Esophagus muscularis mucosa (tissue), 4 donors: ENCODE measurements at regions not wholly inside any gene's neighbourhood (a gene's known extent, or its start where the extent isn't known, plus 50 kb on each side); places are given as distances from the start of the nearest gene placed in this dataset.

ENCODE experiments used
- DNase-seq: peaks from one replicate; pipeline ENCODE4 v3.0.0-alpha.2; 2017; ENCODE audit errors: extremely low spot score
- H3K27ac ChIP-seq, 4 donors: fragments of 200-600 bp; sonication (generic); replicated peaks in 1 of 4; 1 replicate in 3 of 4; 2 replicates in 1 of 4; pipeline ENCODE4 v1.5.1; 2016 to 2019; ENCODE audit warnings: mild to moderate bottlenecking in 1 of 4
- H3K27me3 ChIP-seq, 4 donors: fragments of 200-600 bp; sonication (generic); one replicate each; pipeline versions ENCODE4 v1.5.1 to v1.6.0; 2016 to 2019
- H3K36me3 ChIP-seq, 4 donors: fragments of 200-600 bp; sonication (generic); one replicate each; pipeline ENCODE4 v1.5.1; 2016 to 2019
- H3K4me1 ChIP-seq, 4 donors: fragments of 200-600 bp; sonication (generic); one replicate each; pipeline ENCODE4 v1.5.1; 2016 to 2019
- H3K4me3 ChIP-seq, 4 donors: fragments of 200-600 bp; sonication (generic); 1 replicate in 2 of 4; 2 replicates in 2 of 4; pipeline ENCODE4 v1.5.1; 2016 to 2019; ENCODE audit warnings: mild to moderate bottlenecking in 4 of 4, moderate library complexity in 1 of 4
- H3K9me3 ChIP-seq, 4 donors: fragments of 200-600 bp; sonication (generic); 1 replicate in 3 of 4; 2 replicates in 1 of 4; pipeline ENCODE4 v1.5.1; 2016 to 2019
- CTCF ChIP-seq, 3 experiments: fragments of 200-600 bp in 2 of 3; fragments of 450-650 bp in 1 of 3; sonication (generic) in 2 of 3; IDR thresholded peaks; one replicate each; pipeline ENCODE4 v1.5.1; 2017 to 2019; ENCODE audit warnings: antibody characterized with exemption in 3 of 3, mild to moderate bottlenecking in 2 of 3, moderate library complexity in 1 of 3
- EP300 ChIP-seq: sonication (generic); formaldehyde crosslinking; IDR thresholded peaks from one replicate; pipeline ENCODE4 v1.6.1; 2017; ENCODE audit warnings: antibody characterized with exemption
- POLR2A ChIP-seq: fragments of 450-650 bp; IDR thresholded peaks from one replicate; pipeline ENCODE4 v1.6.1; 2017; ENCODE audit warnings: antibody characterized with exemption, moderate library complexity, mild to moderate bottlenecking, low read depth
- POLR2AphosphoS5 ChIP-seq, 2 donors: sonication (generic); formaldehyde crosslinking; IDR thresholded peaks; one replicate each; pipeline ENCODE4 v1.6.1; 2017; ENCODE audit warnings: antibody characterized with exemption in 2 of 2
- WGBS: methylation state at CpG from one replicate; pipeline ENCODE4 v1.1.5; 2018; 5-methylcytosine and 5-hydroxymethylcytosine counted together
- intact Hi-C: fragments of 100-400 bp; cut with DNase I; formaldehyde crosslinking; loops from one replicate; pipeline ENCODE4 v1.15.1; 2023

- Histone ChIP-seq H3K27me3 (no peaks in the 10 kb centered on the region), H3K36me3 (no peaks in the 10 kb centered on the region), H3K27ac (no peak overlapping the region), H3K4me3 (no peak overlapping the region), H3K4me1 (peaks cover 4 to 24% (median 16%) of the 10 kb centered on the region in 4 donors), H3K9me3 (no peaks in the 10 kb centered on the region)
- no peak for TF ChIP-seq EP300
- TF ChIP-seq POLR2AphosphoS5 (IDR thresholded peaks at IDR 0.05), result no peak
- no peak for TF ChIP-seq CTCF (IDR thresholded peaks at IDR 0.05)
- no peak for TF ChIP-seq POLR2A
- intact Hi-C loops, result no loop called here
- no peak for DNase-seq
- WGBS, result 95% methylated on average over 6 of the region's 6 CpGs
Observed at GRCh38 chr1:203422116-203422515, 53.5 kb upstream of the PRELP start.

GRCh38 chr1:203422656-203423055 is 53.0 kb upstream of the PRELP start:
- intact Hi-C loops, result no loop called here
- Histone ChIP-seq H3K27ac (no peak overlapping the region), H3K36me3 (no peaks in the 10 kb centered on the region), H3K4me3 (no peak overlapping the region), H3K27me3 (no peaks in the 10 kb centered on the region), H3K4me1 (peaks cover 4 to 24% (median 16%) of the 10 kb centered on the region in 4 donors), H3K9me3 (no peaks in the 10 kb centered on the region)
- WGBS, result 93% methylated on average over 2 of the region's 2 CpGs
- DNase-seq, result no peak
- TF ChIP-seq EP300 (no peak), CTCF (IDR thresholded peaks at IDR 0.05) (no peak), POLR2A (no peak), POLR2AphosphoS5 (IDR thresholded peaks at IDR 0.05) (no peak)

GRCh38 chr1:203424285-203424684 is 51.3 kb upstream of the PRELP start:
- 72% methylated on average over 3 of the region's 3 CpGs for WGBS
- Histone ChIP-seq H3K4me1 (peaks cover 4 to 24% (median 16%) of the 10 kb centered on the region in 4 donors), H3K36me3 (no peaks in the 10 kb centered on the region), H3K27ac (no peak overlapping the region), H3K4me3 (no peak overlapping the region), H3K27me3 (no peaks in the 10 kb centered on the region), H3K9me3 (no peaks in the 10 kb centered on the region)
- intact Hi-C loops, result no loop called here
- no peak for DNase-seq
- TF ChIP-seq POLR2A (no peak), POLR2AphosphoS5 (IDR thresholded peaks at IDR 0.05) (no peak)

GRCh38 chr1:203424861-203425662 is 50.5 kb upstream of the PRELP start:
- intact Hi-C loops, result no loop called here
- TF ChIP-seq EP300, result no peak
- 45% methylated on average over 4 of the region's 4 CpGs for WGBS

GRCh38 chr1:203425663-203425975 is 50.0 kb upstream of the PRELP start:
- intact Hi-C loops, result no loop called here
- TF ChIP-seq CTCF (IDR thresholded peaks at IDR 0.05), result no peak
- TF ChIP-seq EP300, result no peak
- no peak for TF ChIP-seq POLR2A
- no peak for TF ChIP-seq POLR2AphosphoS5 (IDR thresholded peaks at IDR 0.05)
- Histone ChIP-seq H3K27ac (no peak overlapping the region), H3K36me3 (no peaks in the 10 kb centered on the region), H3K4me1 (peaks cover 4 to 24% (median 16%) of the 10 kb centered on the region in 4 donors), H3K4me3 (no peak overlapping the region), H3K9me3 (no peaks in the 10 kb centered on the region), H3K27me3 (no peaks in the 10 kb centered on the region)
- DNase-seq, result no peak

More at GRCh38 chr1:203424861-203425662, 50.5 kb upstream of the PRELP start:
- H3K4me3 ChIP-seq, result no peak overlapping the region
- H3K36me3 ChIP-seq, result no peaks in the 10 kb centered on the region
- H3K27me3 ChIP-seq, result no peaks in the 10 kb centered on the region
- DNase-seq, result no peak
- H3K27ac ChIP-seq, result peak overlapping the region in 1 of 4 donors; percentile 2
- H3K4me1 ChIP-seq, result peaks cover 4 to 24% (median 16%) of the 10 kb centered on the region in 4 donors
- no peaks in the 10 kb centered on the region for H3K9me3 ChIP-seq
